WERI-Rb-1 (cell line): ENCODE measurements at regions not wholly inside any gene's neighbourhood (a gene's known extent, or its start where the extent isn't known, plus 50 kb on each side); places are given as distances from the start of the nearest gene placed in this dataset.

ENCODE experiments used
- DNase-seq: peaks from one replicate; pipeline ENCODE4 v3.0.0-alpha.2; 2020
- H3K27ac ChIP-seq: fragments of 250-450 bp; sonication (Bioruptor Pico); 2 replicates; pipeline ENCODE4 v1.5.1; 2020; ENCODE audit warnings: mild to moderate bottlenecking, moderate library complexity
- H3K27me3 ChIP-seq: fragments of 250-450 bp; sonication (Bioruptor Pico); 2 replicates; pipeline ENCODE4 v1.5.1; 2021; ENCODE audit warnings: mild to moderate bottlenecking, low read depth, moderate library complexity; ENCODE audit not compliant: insufficient read depth, severe bottlenecking
- H3K36me3 ChIP-seq: fragments of 250-450 bp; sonication (Bioruptor Pico); 2 replicates; pipeline ENCODE4 v1.5.1; 2020; ENCODE audit warnings: mild to moderate bottlenecking, moderate library complexity
- H3K4me3 ChIP-seq: 2 replicates; pipeline ENCODE4 v1.5.1; 2011; ENCODE audit warnings: low read depth, mild to moderate bottlenecking, control low read depth, low read length
- H3K9me3 ChIP-seq: fragments of 250-450 bp; sonication (Bioruptor Pico); 2 replicates; pipeline ENCODE4 v1.5.1; 2021; ENCODE audit warnings: mild to moderate bottlenecking, moderate library complexity; ENCODE audit not compliant: severe bottlenecking
- CTCF ChIP-seq: IDR thresholded peaks from 2 replicates; pipeline ENCODE4 v1.5.1; 2011; ENCODE audit warnings: low read depth, mild to moderate bottlenecking, control low read depth, inconsistent platforms, low read length

GRCh38 chr4:71976523-71976922 is 55.3 kb upstream of the NPFFR2 start:
- H3K27me3 ChIP-seq, result no peaks in the 10 kb centered on the region

GRCh38 chr4:71978210-71978835 is 53.5 kb upstream of the NPFFR2 start:
- no peak overlapping the region for H3K27ac ChIP-seq
- no peak for TF ChIP-seq CTCF
- no peaks in the 10 kb centered on the region for H3K27me3 ChIP-seq
- no peaks in the 10 kb centered on the region for H3K9me3 ChIP-seq
- no peak for DNase-seq
- no peak overlapping the region for H3K4me3 ChIP-seq
- H3K36me3 ChIP-seq, result no peaks in the 10 kb centered on the region

More at GRCh38 chr4:71976523-71976922, 55.3 kb upstream of the NPFFR2 start:
- no peak for DNase-seq
- Histone ChIP-seq H3K4me3 (no peak overlapping the region), H3K27ac (no peak overlapping the region), H3K36me3 (no peaks in the 10 kb centered on the region), H3K9me3 (no peaks in the 10 kb centered on the region)
- no peak for TF ChIP-seq CTCF

- TF ChIP-seq CTCF, result no peak
- H3K27me3 ChIP-seq, result no peaks in the 10 kb centered on the region
- no peak overlapping the region for H3K27ac ChIP-seq
- no peak overlapping the region for H3K4me3 ChIP-seq
- no peak for DNase-seq
- no peaks in the 10 kb centered on the region for H3K9me3 ChIP-seq
- H3K36me3 ChIP-seq, result no peaks in the 10 kb centered on the region
Observed at GRCh38 chr4:71980976-71981375, 50.8 kb upstream of the NPFFR2 start.
